ENCODE measurements at regions not wholly inside any gene's neighbourhood (a gene's known extent, or its start where the extent isn't known, plus 50 kb on each side); places are given as distances from the start of the nearest gene placed in this dataset.

GRCh38 chr2:118505436-118505835, 342.0 kb downstream of the EN1 start:
- Histone ChIP-seq H3K9ac (ENCODE audit: low read length) (no peak overlapping the region), H3K4me3 (ENCODE audit: low read depth in 1 of 2, low read length in 2 of 2) (no peak overlapping the region), H3K27ac (ENCODE audit: low read depth, low read length) (no peak overlapping the region), H3K27me3 (ENCODE audit: control insufficient read depth in 1 of 2, insufficient read depth in 2 of 2, low read length in 2 of 2) (no peaks in the 10 kb centered on the region), H3K9me3 (ENCODE audit: low read length) (no peaks in the 10 kb centered on the region), H3K4me1 (ENCODE audit: insufficient read depth, low read length) (no peaks in the 10 kb centered on the region), H3K36me3 (ENCODE audit: insufficient read depth, low read length) (no peaks in the 10 kb centered on the region)

GRCh38 chr2:118502106-118502505, 345.3 kb downstream of the EN1 start:
- Histone ChIP-seq H3K4me1 (ENCODE audit: insufficient read depth, low read length) (no peaks in the 10 kb centered on the region), H3K4me3 (ENCODE audit: low read depth in 1 of 2, low read length in 2 of 2) (no peak overlapping the region), H3K27me3 (ENCODE audit: control insufficient read depth in 1 of 2, insufficient read depth in 2 of 2, low read length in 2 of 2) (no peaks in the 10 kb centered on the region), H3K36me3 (ENCODE audit: insufficient read depth, low read length) (no peaks in the 10 kb centered on the region), H3K9me3 (ENCODE audit: low read length) (no peaks in the 10 kb centered on the region), H3K27ac (ENCODE audit: low read depth, low read length) (no peak overlapping the region), H3K9ac (ENCODE audit: low read length) (no peak overlapping the region)

- Histone ChIP-seq H3K27me3 (ENCODE audit: control insufficient read depth in 1 of 2, insufficient read depth in 2 of 2, low read length in 2 of 2) (no peaks in the 10 kb centered on the region), H3K36me3 (ENCODE audit: insufficient read depth, low read length) (no peaks in the 10 kb centered on the region), H3K4me1 (ENCODE audit: insufficient read depth, low read length) (no peaks in the 10 kb centered on the region), H3K9me3 (ENCODE audit: low read length) (no peaks in the 10 kb centered on the region), H3K4me3 (ENCODE audit: low read depth in 1 of 2, low read length in 2 of 2) (no peak overlapping the region), H3K9ac (ENCODE audit: low read length) (no peak overlapping the region), H3K27ac (ENCODE audit: low read depth, low read length) (no peak overlapping the region)
Measured at GRCh38 chr2:118498943-118499342, 348.5 kb downstream of the EN1 start.

GRCh38 chr2:118496870-118497611, 350.4 kb downstream of the EN1 start:
- no peaks in the 10 kb centered on the region for H3K9me3 ChIP-seq (ENCODE audit: low read length)
- H3K9ac ChIP-seq (ENCODE audit: low read length) = no peak overlapping the region
- no peaks in the 10 kb centered on the region for H3K4me1 ChIP-seq (ENCODE audit: insufficient read depth, low read length)
- no peak overlapping the region for H3K4me3 ChIP-seq (ENCODE audit: low read depth in 1 of 2, low read length in 2 of 2)
- no peaks in the 10 kb centered on the region for H3K36me3 ChIP-seq (ENCODE audit: insufficient read depth, low read length)
- no peaks in the 10 kb centered on the region for H3K27me3 ChIP-seq (ENCODE audit: control insufficient read depth in 1 of 2, insufficient read depth in 2 of 2, low read length in 2 of 2)
- H3K27ac ChIP-seq (ENCODE audit: low read depth, low read length) = no peak overlapping the region

- Histone ChIP-seq H3K27ac (ENCODE audit: low read depth, low read length) (no peak overlapping the region), H3K9me3 (ENCODE audit: low read length) (no peaks in the 10 kb centered on the region), H3K4me3 (ENCODE audit: low read depth in 1 of 2, low read length in 2 of 2) (no peak overlapping the region), H3K27me3 (ENCODE audit: control insufficient read depth in 1 of 2, insufficient read depth in 2 of 2, low read length in 2 of 2) (no peaks in the 10 kb centered on the region), H3K4me1 (ENCODE audit: insufficient read depth, low read length) (no peaks in the 10 kb centered on the region), H3K9ac (ENCODE audit: low read length) (no peak overlapping the region), H3K36me3 (ENCODE audit: insufficient read depth, low read length) (no peaks in the 10 kb centered on the region)
Measured at GRCh38 chr2:118496467-118496866, 351.0 kb downstream of the EN1 start.

- no peak overlapping the region for H3K4me3 ChIP-seq (ENCODE audit: low read depth in 1 of 2, low read length in 2 of 2)
- no peaks in the 10 kb centered on the region for H3K27me3 ChIP-seq (ENCODE audit: control insufficient read depth in 1 of 2, insufficient read depth in 2 of 2, low read length in 2 of 2)
- no peaks in the 10 kb centered on the region for H3K4me1 ChIP-seq (ENCODE audit: insufficient read depth, low read length)
- H3K36me3 ChIP-seq (ENCODE audit: insufficient read depth, low read length) = no peaks in the 10 kb centered on the region
- H3K9me3 ChIP-seq (ENCODE audit: low read length) = no peaks in the 10 kb centered on the region
- no peak overlapping the region for H3K27ac ChIP-seq (ENCODE audit: low read depth, low read length)
- H3K9ac ChIP-seq (ENCODE audit: low read length) = no peak overlapping the region
Measured at GRCh38 chr2:118495290-118495689, 352.2 kb downstream of the EN1 start.

- H3K36me3 ChIP-seq (ENCODE audit: insufficient read depth, low read length) = no peaks in the 10 kb centered on the region
- no peaks in the 10 kb centered on the region for H3K27me3 ChIP-seq (ENCODE audit: control insufficient read depth in 1 of 2, insufficient read depth in 2 of 2, low read length in 2 of 2)
- no peak overlapping the region for H3K4me3 ChIP-seq (ENCODE audit: low read depth in 1 of 2, low read length in 2 of 2)
- no peaks in the 10 kb centered on the region for H3K9me3 ChIP-seq (ENCODE audit: low read length)
- H3K9ac ChIP-seq (ENCODE audit: low read length) = no peak overlapping the region
- H3K27ac ChIP-seq (ENCODE audit: low read depth, low read length) = no peak overlapping the region
- H3K4me1 ChIP-seq (ENCODE audit: insufficient read depth, low read length) = no peaks in the 10 kb centered on the region
Measured at GRCh38 chr2:118493213-118493612, 354.2 kb downstream of the EN1 start.

GRCh38 chr2:118492335-118492734, 355.1 kb downstream of the EN1 start:
- H3K27me3 ChIP-seq (ENCODE audit: control insufficient read depth in 1 of 2, insufficient read depth in 2 of 2, low read length in 2 of 2) = no peaks in the 10 kb centered on the region
- no peaks in the 10 kb centered on the region for H3K4me1 ChIP-seq (ENCODE audit: insufficient read depth, low read length)
- no peaks in the 10 kb centered on the region for H3K9me3 ChIP-seq (ENCODE audit: low read length)
- H3K36me3 ChIP-seq (ENCODE audit: insufficient read depth, low read length) = no peaks in the 10 kb centered on the region
- H3K4me3 ChIP-seq (ENCODE audit: low read depth in 1 of 2, low read length in 2 of 2) = no peak overlapping the region
- no peak overlapping the region for H3K9ac ChIP-seq (ENCODE audit: low read length)
- H3K27ac ChIP-seq (ENCODE audit: low read depth, low read length) = no peak overlapping the region

GRCh38 chr2:118490330-118490729, 357.1 kb downstream of the EN1 start:
- no peak overlapping the region for H3K9ac ChIP-seq (ENCODE audit: low read length)
- H3K4me3 ChIP-seq (ENCODE audit: low read depth in 1 of 2, low read length in 2 of 2) = no peak overlapping the region
- no peaks in the 10 kb centered on the region for H3K27me3 ChIP-seq (ENCODE audit: control insufficient read depth in 1 of 2, insufficient read depth in 2 of 2, low read length in 2 of 2)
- no peaks in the 10 kb centered on the region for H3K36me3 ChIP-seq (ENCODE audit: insufficient read depth, low read length)
- no peaks in the 10 kb centered on the region for H3K4me1 ChIP-seq (ENCODE audit: insufficient read depth, low read length)
- no peaks in the 10 kb centered on the region for H3K9me3 ChIP-seq (ENCODE audit: low read length)
- no peak overlapping the region for H3K27ac ChIP-seq (ENCODE audit: low read depth, low read length)

GRCh38 chr2:118489712-118490299, 357.6 kb downstream of the EN1 start:
- no peaks in the 10 kb centered on the region for H3K4me1 ChIP-seq (ENCODE audit: insufficient read depth, low read length)
- H3K36me3 ChIP-seq (ENCODE audit: insufficient read depth, low read length) = no peaks in the 10 kb centered on the region
- no peak overlapping the region for H3K9ac ChIP-seq (ENCODE audit: low read length)
- H3K27ac ChIP-seq (ENCODE audit: low read depth, low read length) = no peak overlapping the region
- H3K4me3 ChIP-seq (ENCODE audit: low read depth in 1 of 2, low read length in 2 of 2) = no peak overlapping the region
- no peaks in the 10 kb centered on the region for H3K27me3 ChIP-seq (ENCODE audit: control insufficient read depth in 1 of 2, insufficient read depth in 2 of 2, low read length in 2 of 2)
- no peaks in the 10 kb centered on the region for H3K9me3 ChIP-seq (ENCODE audit: low read length)

- Histone ChIP-seq H3K27ac (ENCODE audit: low read depth, low read length) (no peak overlapping the region), H3K4me1 (ENCODE audit: insufficient read depth, low read length) (no peaks in the 10 kb centered on the region), H3K27me3 (ENCODE audit: control insufficient read depth in 1 of 2, insufficient read depth in 2 of 2, low read length in 2 of 2) (no peaks in the 10 kb centered on the region), H3K9ac (ENCODE audit: low read length) (no peak overlapping the region), H3K9me3 (ENCODE audit: low read length) (no peaks in the 10 kb centered on the region), H3K36me3 (ENCODE audit: insufficient read depth, low read length) (no peaks in the 10 kb centered on the region), H3K4me3 (ENCODE audit: low read depth in 1 of 2, low read length in 2 of 2) (no peak overlapping the region)
Measured at GRCh38 chr2:118481299-118481698, 366.1 kb downstream of the EN1 start.

- Histone ChIP-seq H3K4me1 (ENCODE audit: insufficient read depth, low read length) (no peaks in the 10 kb centered on the region), H3K9ac (ENCODE audit: low read length) (no peak overlapping the region), H3K36me3 (ENCODE audit: insufficient read depth, low read length) (no peaks in the 10 kb centered on the region), H3K9me3 (ENCODE audit: low read length) (no peaks in the 10 kb centered on the region), H3K27me3 (ENCODE audit: control insufficient read depth in 1 of 2, insufficient read depth in 2 of 2, low read length in 2 of 2) (no peaks in the 10 kb centered on the region), H3K27ac (ENCODE audit: low read depth, low read length) (no peak overlapping the region), H3K4me3 (ENCODE audit: low read depth in 1 of 2, low read length in 2 of 2) (no peak overlapping the region)
Measured at GRCh38 chr2:118479020-118479419, 368.4 kb downstream of the EN1 start.

All from muscle layer of colon (tissue), 2 donors.